ENCODE measurements at regions not wholly inside any gene's neighbourhood (a gene's known extent, or its start where the extent isn't known, plus 50 kb on each side); places are given as distances from the start of the nearest gene placed in this dataset.

- no peak for DNase-seq (ENCODE audit: low read depth in 2 of 2, low spot score in 1 of 2)
Observed at GRCh38 chrX:39956803-39957394, 140.9 kb downstream of the BCOR start.

GRCh38 chrX:39957816-39958566, 139.8 kb downstream of the BCOR start:
- DNase-seq (ENCODE audit: low read depth in 2 of 2, low spot score in 1 of 2), result no peak

GRCh38 chrX:39958850-39959249, 138.9 kb downstream of the BCOR start:
- no peak for DNase-seq (ENCODE audit: low read depth in 2 of 2, low spot score in 1 of 2)

- DNase-seq (ENCODE audit: low read depth in 2 of 2, low spot score in 1 of 2), result no peak
Observed at GRCh38 chrX:39960219-39960618, 137.5 kb downstream of the BCOR start.

- no peak for DNase-seq (ENCODE audit: low read depth in 2 of 2, low spot score in 1 of 2)
Observed at GRCh38 chrX:39961441-39961840, 136.3 kb downstream of the BCOR start.

- DNase-seq (ENCODE audit: low read depth in 2 of 2, low spot score in 1 of 2), result no peak
Observed at GRCh38 chrX:39965051-39965573, 132.6 kb downstream of the BCOR start.

- DNase-seq (ENCODE audit: low read depth in 2 of 2, low spot score in 1 of 2), result no peak
Observed at GRCh38 chrX:39966176-39966575, 131.6 kb downstream of the BCOR start.

- no peak for DNase-seq (ENCODE audit: low read depth in 2 of 2, low spot score in 1 of 2)
Observed at GRCh38 chrX:39967348-39967747, 130.4 kb downstream of the BCOR start.

- DNase-seq (ENCODE audit: low read depth in 2 of 2, low spot score in 1 of 2), result no peak
Observed at GRCh38 chrX:39969099-39969818, 128.5 kb downstream of the BCOR start.

- DNase-seq (ENCODE audit: low read depth in 2 of 2, low spot score in 1 of 2), result no peak
Observed at GRCh38 chrX:39969819-39970504, 127.8 kb downstream of the BCOR start.

- DNase-seq (ENCODE audit: low read depth in 2 of 2, low spot score in 1 of 2), result no peak
Observed at GRCh38 chrX:39971760-39972159, 126.0 kb downstream of the BCOR start.

- no peak for DNase-seq (ENCODE audit: low read depth in 2 of 2, low spot score in 1 of 2)
Observed at GRCh38 chrX:39972340-39972739, 125.4 kb downstream of the BCOR start.

GRCh38 chrX:39973810-39974209, 123.9 kb downstream of the BCOR start:
- DNase-seq (ENCODE audit: low read depth in 2 of 2, low spot score in 1 of 2), result no peak

GRCh38 chrX:39974270-39974669, 123.5 kb downstream of the BCOR start:
- no peak for DNase-seq (ENCODE audit: low read depth in 2 of 2, low spot score in 1 of 2)

GRCh38 chrX:39975101-39975925, 122.4 kb downstream of the BCOR start:
- no peak for DNase-seq (ENCODE audit: low read depth in 2 of 2, low spot score in 1 of 2)

GRCh38 chrX:39981946-39982345, 115.8 kb downstream of the BCOR start:
- no peak for DNase-seq (ENCODE audit: low read depth in 2 of 2, low spot score in 1 of 2)

GRCh38 chrX:39982948-39983347, 114.8 kb downstream of the BCOR start:
- no peak for DNase-seq (ENCODE audit: low read depth in 2 of 2, low spot score in 1 of 2)

- DNase-seq (ENCODE audit: low read depth in 2 of 2, low spot score in 1 of 2), result no peak
Observed at GRCh38 chrX:39983715-39984114, 114.0 kb downstream of the BCOR start.

- DNase-seq (ENCODE audit: low read depth in 2 of 2, low spot score in 1 of 2), result no peak
Observed at GRCh38 chrX:39984191-39984956, 113.4 kb downstream of the BCOR start.

GRCh38 chrX:39985071-39985470, 112.7 kb downstream of the BCOR start:
- no peak for DNase-seq (ENCODE audit: low read depth in 2 of 2, low spot score in 1 of 2)
